ENCODE measurements at regions not wholly inside any gene's neighbourhood (a gene's known extent, or its start where the extent isn't known, plus 50 kb on each side); places are given as distances from the start of the nearest gene placed in this dataset.

DNA sequence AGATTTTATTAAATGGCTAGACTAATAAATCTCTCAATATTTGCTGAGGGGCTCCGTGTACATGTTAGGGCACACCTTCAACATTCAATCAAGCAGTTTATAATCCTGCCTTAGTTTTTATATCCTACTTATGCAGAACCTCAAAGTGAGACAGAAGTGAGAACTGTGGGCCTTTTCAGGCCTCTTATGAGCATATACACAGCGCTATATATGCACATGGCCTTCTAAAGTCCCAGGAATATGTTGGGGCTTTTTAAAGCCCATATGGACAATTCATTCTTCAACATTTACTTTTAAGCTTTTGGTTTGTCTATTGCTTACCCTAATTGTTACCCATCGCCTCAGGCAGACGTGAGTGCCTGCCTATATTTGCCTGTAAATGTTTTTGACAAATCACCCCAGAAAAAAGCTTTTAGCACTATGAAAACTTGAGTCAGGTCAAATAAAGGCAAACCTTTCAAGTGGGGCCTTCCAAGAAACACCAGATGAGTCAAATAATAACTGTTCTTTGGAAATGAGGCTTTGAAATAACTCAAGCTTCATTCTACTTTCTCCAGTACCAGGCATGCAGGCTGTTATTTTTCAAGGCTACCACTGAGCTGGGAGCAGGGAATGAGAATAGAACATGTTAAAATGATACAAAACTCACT, 58.2 kb downstream of the ESM1 start:
- Histone ChIP-seq H3K9me3 (replicated peaks in 1 of 2; ENCODE audit: control insufficient read depth in 1 of 2, insufficient read depth in 1 of 2, low read length in 2 of 2) (peaks cover 3 to 4% of the 10 kb centered on the region in 2 donors), H3K9ac (ENCODE audit: insufficient read depth, low read length, poor library complexity, severe bottlenecking) (no peak overlapping the region), H2AFZ (ENCODE audit: insufficient read depth, low read depth, low read length, poor library complexity, severe bottlenecking) (no peak overlapping the region), H3K4me1 (ENCODE audit: control insufficient read depth in 1 of 2, insufficient read depth in 2 of 2, low read length in 2 of 2) (no peaks in the 10 kb centered on the region), H3K36me3 (replicated peaks in 1 of 2; ENCODE audit: control insufficient read depth in 1 of 2, insufficient read depth in 2 of 2, low read length in 2 of 2) (no peaks in the 10 kb centered on the region), H3K4me2 (replicated peaks; ENCODE audit: extremely low read depth, low read length, poor library complexity, severe bottlenecking) (no peak overlapping the region), H3K27me3 (ENCODE audit: control insufficient read depth in 2 of 2, insufficient read depth in 2 of 2, low read length in 2 of 2) (peaks cover 0 to 2% of the 10 kb centered on the region in 2 donors), H4K20me1 (ENCODE audit: insufficient read depth, low read length) (no peaks in the 10 kb centered on the region), H3K4me3 (replicated peaks in 1 of 3; ENCODE audit: low read depth in 2 of 3, low read length in 3 of 3) (no peak overlapping the region), H3K79me2 (ENCODE audit: insufficient read depth, low read length) (no peaks in the 10 kb centered on the region), H3K27ac (ENCODE audit: low read depth in 1 of 2, low read length in 2 of 2) (no peak overlapping the region)
- TF ChIP-seq, protein P1, sequence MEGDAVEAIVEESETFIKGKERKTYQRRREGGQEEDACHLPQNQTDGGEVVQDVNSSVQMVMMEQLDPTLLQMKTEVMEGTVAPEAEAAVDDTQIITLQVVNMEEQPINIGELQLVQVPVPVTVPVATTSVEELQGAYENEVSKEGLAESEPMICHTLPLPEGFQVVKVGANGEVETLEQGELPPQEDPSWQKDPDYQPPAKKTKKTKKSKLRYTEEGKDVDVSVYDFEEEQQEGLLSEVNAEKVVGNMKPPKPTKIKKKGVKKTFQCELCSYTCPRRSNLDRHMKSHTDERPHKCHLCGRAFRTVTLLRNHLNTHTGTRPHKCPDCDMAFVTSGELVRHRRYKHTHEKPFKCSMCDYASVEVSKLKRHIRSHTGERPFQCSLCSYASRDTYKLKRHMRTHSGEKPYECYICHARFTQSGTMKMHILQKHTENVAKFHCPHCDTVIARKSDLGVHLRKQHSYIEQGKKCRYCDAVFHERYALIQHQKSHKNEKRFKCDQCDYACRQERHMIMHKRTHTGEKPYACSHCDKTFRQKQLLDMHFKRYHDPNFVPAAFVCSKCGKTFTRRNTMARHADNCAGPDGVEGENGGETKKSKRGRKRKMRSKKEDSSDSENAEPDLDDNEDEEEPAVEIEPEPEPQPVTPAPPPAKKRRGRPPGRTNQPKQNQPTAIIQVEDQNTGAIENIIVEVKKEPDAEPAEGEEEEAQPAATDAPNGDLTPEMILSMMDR (IDR thresholded peaks at IDR 0.05), result no peak
- peaks cover 7 to 24% (median 15%) of the 10 kb centered on the region in 7 donors for H3K9me3 Mint-ChIP-seq
- no peak overlapping the region for H3K27ac Mint-ChIP-seq
- no peak overlapping the region for H3K4me3 Mint-ChIP-seq
- intact Hi-C loops (cut with micrococcal nuclease), result no loop called here
- DNase-seq, result no peak
- H3K27me3 Mint-ChIP-seq (ENCODE audit: low read depth in 3 of 3), result peaks cover 0 to 1% (median 0%) of the 10 kb centered on the region in 3 donors
- no CpG with 5 or more reads among the region's 4 CpGs for WGBS (ENCODE audit: insufficient coverage)
- no peaks in the 10 kb centered on the region for H3K36me3 Mint-ChIP-seq
- H3K4me1 Mint-ChIP-seq, result no peaks in the 10 kb centered on the region

DNA sequence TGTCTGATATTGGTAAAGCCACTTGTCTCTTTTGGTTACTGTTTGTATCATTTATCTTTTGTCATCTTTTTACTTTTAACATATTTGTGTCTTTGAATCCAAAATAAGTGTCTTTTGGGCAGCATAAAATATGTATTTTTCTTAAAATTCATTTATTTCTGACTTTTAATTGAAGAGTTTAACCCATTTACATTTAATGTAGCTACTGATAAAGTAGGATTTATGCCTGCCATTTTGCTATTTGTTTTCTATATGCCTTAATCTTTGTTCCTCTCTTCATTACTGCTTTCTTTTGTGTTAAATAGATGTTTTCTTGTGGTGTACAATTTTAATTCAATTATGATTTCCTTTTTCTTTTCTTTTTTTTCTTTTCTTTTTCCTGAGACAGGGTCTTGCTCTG, 60.9 kb downstream of the ESM1 start:
- peaks cover 3 to 4% of the 10 kb centered on the region in 2 donors for H3K9me3 ChIP-seq (replicated peaks in 1 of 2; ENCODE audit: control insufficient read depth in 1 of 2, insufficient read depth in 1 of 2, low read length in 2 of 2)
- no peak overlapping the region for H3K27ac ChIP-seq (ENCODE audit: low read depth in 1 of 2, low read length in 2 of 2)
- no peak overlapping the region for H2AFZ ChIP-seq (ENCODE audit: insufficient read depth, low read depth, low read length, poor library complexity, severe bottlenecking)
- Mint-ChIP-seq H3K36me3 (no peaks in the 10 kb centered on the region), H3K4me1 (no peaks in the 10 kb centered on the region), H3K27ac (no peak overlapping the region), H3K4me3 (no peak overlapping the region), H3K27me3 (ENCODE audit: low read depth in 3 of 3) (peaks cover 4 to 9% (median 6%) of the 10 kb centered on the region in 3 donors), H3K9me3 (peaks cover 10 to 26% (median 17%) of the 10 kb centered on the region in 7 donors)
- no peak overlapping the region for H3K4me2 ChIP-seq (replicated peaks; ENCODE audit: extremely low read depth, low read length, poor library complexity, severe bottlenecking)
- H4K20me1 ChIP-seq (ENCODE audit: insufficient read depth, low read length), result no peaks in the 10 kb centered on the region
- no peaks in the 10 kb centered on the region for H3K36me3 ChIP-seq (replicated peaks in 1 of 2; ENCODE audit: control insufficient read depth in 1 of 2, insufficient read depth in 2 of 2, low read length in 2 of 2)
- TF ChIP-seq, protein P1 (IDR thresholded peaks at IDR 0.05), result no peak
- no peaks in the 10 kb centered on the region for H3K27me3 ChIP-seq (ENCODE audit: control insufficient read depth in 2 of 2, insufficient read depth in 2 of 2, low read length in 2 of 2)
- no peak for DNase-seq
- no peaks in the 10 kb centered on the region for H3K4me1 ChIP-seq (ENCODE audit: control insufficient read depth in 1 of 2, insufficient read depth in 2 of 2, low read length in 2 of 2)
- intact Hi-C loops (cut with micrococcal nuclease), result no loop called here
- H3K79me2 ChIP-seq (ENCODE audit: insufficient read depth, low read length), result no peaks in the 10 kb centered on the region
- H3K9ac ChIP-seq (ENCODE audit: insufficient read depth, low read length, poor library complexity, severe bottlenecking), result no peak overlapping the region
- H3K4me3 ChIP-seq (replicated peaks in 1 of 3; ENCODE audit: low read depth in 2 of 3, low read length in 3 of 3), result no peak overlapping the region
